SK-N-SH (cell line): ENCODE measurements at regions not wholly inside any gene's neighbourhood (a gene's known extent, or its start where the extent isn't known, plus 50 kb on each side); places are given as distances from the start of the nearest gene placed in this dataset.

Experiments
- CTCF ChIA-PET: fragments of 300-600, 350-600 bp; formaldehyde crosslinking; extraction: SDS; loops from one replicate; lab custom pipeline; 2021; lab: Yijun Ruan, JAX
- POLR2A ChIA-PET: fragments of 350-600 bp; sonication (Branson Sonifier 250); formaldehyde crosslinking; extraction: SDS; loops from one replicate; lab custom pipeline; 2020; ENCODE audit warnings: antibody characterized with exemption, inconsistent platforms; lab: Yijun Ruan, JAX
- DNase-seq: peaks from one replicate; pipeline ENCODE4 v3.0.0; 2012
- H2AFZ ChIP-seq: fragments of 200-600 bp; sonication (generic); 2 replicates; pipeline ENCODE4 v1.8.1; 2016; ENCODE audit warnings: antibody characterized with exemption, mild to moderate bottlenecking, low read depth
- H3F3A ChIP-seq: fragments of 200-600 bp; sonication (generic); replicated peaks from 2 replicates; pipeline ENCODE3; 2016; ENCODE audit warnings: antibody characterized with exemption, mild to moderate bottlenecking; ENCODE audit not compliant: insufficient read depth
- H3K27ac ChIP-seq, 2 experiments: fragments of 200-500 bp in 1 of 2; fragments of 200-600 bp in 1 of 2; sonication (Bioruptor generic) in 1 of 2; sonication (generic), shearing (Covaris generic) in 1 of 2; 2 replicates each; pipeline versions ENCODE4 v1.5.1 to v1.6.1; 2014 to 2016; ENCODE audit warnings: low read depth in 2 of 2, inconsistent platforms in 1 of 2, low read length in 1 of 2, mild to moderate bottlenecking in 1 of 2, mixed read lengths in 1 of 2
- H3K27me3 ChIP-seq: fragments of 200-600 bp; sonication (generic), shearing (Covaris generic); 2 replicates; pipeline ENCODE4 v1.6.1; 2016; ENCODE audit warnings: mixed run types; ENCODE audit not compliant: insufficient read depth
- H3K36me3 ChIP-seq, 2 experiments: fragments of 200-500 bp in 1 of 2; fragments of 200-600 bp in 1 of 2; sonication (Bioruptor generic) in 1 of 2; sonication (generic) in 1 of 2; replicated peaks in 1 of 2; 2 replicates each; pipeline versions ENCODE3 to v1.5.1; 2014 to 2016; ENCODE audit warnings: low read length in 1 of 2, mild to moderate bottlenecking in 1 of 2; ENCODE audit not compliant: insufficient read depth in 2 of 2, control insufficient read depth in 1 of 2
- H3K4me1 ChIP-seq, 2 experiments: fragments of 200-500 bp in 1 of 2; fragments of 200-600 bp in 1 of 2; sonication (Bioruptor generic) in 1 of 2; sonication (generic), shearing (Covaris generic) in 1 of 2; 2 replicates each; pipeline versions ENCODE4 v1.5.1 to v1.6.1; 2014 to 2016; ENCODE audit warnings: low read depth in 1 of 2, low read length in 1 of 2, mixed run types in 1 of 2; ENCODE audit not compliant: insufficient read depth in 2 of 2, control insufficient read depth in 1 of 2
- H3K4me2 ChIP-seq: fragments of 200-600 bp; sonication (generic), shearing (Covaris generic); 2 replicates; pipeline ENCODE4 v1.6.1; 2017; ENCODE audit warnings: mixed run types
- H3K4me3 ChIP-seq, 2 experiments: fragments of 200-500 bp in 1 of 2; fragments of 200-600 bp in 1 of 2; sonication (Bioruptor generic) in 1 of 2; sonication (generic), shearing (Covaris generic) in 1 of 2; 2 replicates each; pipeline versions ENCODE4 v1.5.1 to v1.8.1; 2014 to 2016; ENCODE audit warnings: low read depth in 2 of 2, inconsistent platforms in 1 of 2, low read length in 1 of 2, mild to moderate bottlenecking in 1 of 2, mixed read lengths in 1 of 2, moderate library complexity in 1 of 2
- H3K79me2 ChIP-seq: fragments of 200-600 bp; sonication (generic); 2 replicates; pipeline ENCODE4 v1.8.1; 2017; ENCODE audit warnings: mild to moderate bottlenecking; ENCODE audit not compliant: insufficient read depth
- H3K9ac ChIP-seq: fragments of 200-600 bp; sonication (generic); 2 replicates; pipeline ENCODE4 v1.6.1; 2017; ENCODE audit warnings: mixed run types
- H3K9me2 ChIP-seq: fragments of 200-600 bp; sonication (generic); 2 replicates; pipeline ENCODE4 v1.6.1; 2017; ENCODE audit warnings: mixed run types
- H3K9me3 ChIP-seq: fragments of 200-600 bp; sonication (generic); 2 replicates; pipeline ENCODE4 v1.6.1; 2017; ENCODE audit warnings: mixed run types, mild to moderate bottlenecking, moderate library complexity
- H4K20me1 ChIP-seq: fragments of 200-600 bp; sonication (generic); 2 replicates; pipeline ENCODE4 v1.6.1; 2017; ENCODE audit warnings: mild to moderate bottlenecking, mixed run types; ENCODE audit not compliant: insufficient read depth
- CHD2 ChIP-seq: fragments of 150-350 bp; IDR thresholded peaks from 2 replicates; pipeline ENCODE4 v1.6.1; 2018; ENCODE audit warnings: low read length; ENCODE audit not compliant: partially characterized antibody
- CTCF ChIP-seq: fragments of 200-600 bp; sonication (generic); IDR thresholded peaks from 2 replicates; pipeline ENCODE4 v1.6.1; 2017; ENCODE audit warnings: antibody characterized with exemption, mild to moderate bottlenecking, moderate library complexity
- ELF1 ChIP-seq: IDR thresholded peaks from 2 replicates; pipeline ENCODE4 v1.4.0; 2012
- EZH2phosphoT487 ChIP-seq: fragments of 200-600 bp; sonication (generic); IDR thresholded peaks from 2 replicates; pipeline ENCODE4 v1.6.1; 2017; ENCODE audit warnings: low read depth, mixed run types, mild to moderate bottlenecking, antibody characterized with exemption, moderate library complexity, borderline replicate concordance
- FOSL2 ChIP-seq: IDR thresholded peaks from 2 replicates; pipeline ENCODE4 v1.4.0; 2012; ENCODE audit warnings: low read depth, mild to moderate bottlenecking, moderate library complexity, borderline replicate concordance
- FOXJ3 ChIP-seq: sonication (generic); formaldehyde crosslinking; IDR thresholded peaks from 2 replicates; pipeline ENCODE4 v1.5.1; 2020; ENCODE audit warnings: mild to moderate bottlenecking, missing genetic modification reagents
- FOXM1 ChIP-seq: IDR thresholded peaks from 2 replicates; pipeline ENCODE4 v1.4.0; 2012; ENCODE audit warnings: low read depth, mild to moderate bottlenecking
- GABPA ChIP-seq: IDR thresholded peaks from 2 replicates; pipeline ENCODE4 v1.4.0; 2012; ENCODE audit warnings: low read depth, mild to moderate bottlenecking
- JUND ChIP-seq: IDR thresholded peaks from 2 replicates; pipeline ENCODE4 v1.4.0; 2012
- MAX ChIP-seq: IDR thresholded peaks from 2 replicates; pipeline ENCODE4 v1.4.0; 2012; ENCODE audit warnings: low read depth
- MXI1 ChIP-seq: IDR thresholded peaks from 2 replicates; pipeline ENCODE4 v1.6.1; 2012; ENCODE audit warnings: mild to moderate bottlenecking, low read depth, low read length, improper control_type of control experiment
- NFIC ChIP-seq: IDR thresholded peaks from 2 replicates; pipeline ENCODE4 v1.4.0; 2012; ENCODE audit warnings: borderline replicate concordance
- POLR2AphosphoS5 ChIP-seq: IDR thresholded peaks from 2 replicates; pipeline ENCODE4 v1.6.1; 2012; ENCODE audit warnings: low read depth, low read length
- RAD21 ChIP-seq: IDR thresholded peaks from 2 replicates; pipeline ENCODE4 v1.6.1; 2012; ENCODE audit warnings: mild to moderate bottlenecking, low read length
- REST ChIP-seq: IDR thresholded peaks from 2 replicates; pipeline ENCODE4 v1.6.1; 2012; ENCODE audit warnings: mild to moderate bottlenecking, low read depth, low read length, moderate library complexity
- RFX5 ChIP-seq: IDR thresholded peaks from 2 replicates; pipeline ENCODE4 v1.6.1; 2012; ENCODE audit warnings: mild to moderate bottlenecking, improper control_type of control experiment, low read length
- RXRA ChIP-seq: IDR thresholded peaks from 2 replicates; pipeline ENCODE4 v1.4.0; 2012; ENCODE audit warnings: low read depth, mild to moderate bottlenecking, borderline replicate concordance
- SIN3A ChIP-seq: IDR thresholded peaks from 2 replicates; pipeline ENCODE4 v1.6.1; 2012; ENCODE audit warnings: low read depth, mild to moderate bottlenecking, low read length, moderate library complexity, borderline replicate concordance
- SMC3 ChIP-seq: IDR thresholded peaks from 2 replicates; pipeline ENCODE4 v1.6.1; 2012; ENCODE audit warnings: low read depth, low read length, improper control_type of control experiment
- TAF1 ChIP-seq: IDR thresholded peaks from 2 replicates; pipeline ENCODE4 v1.6.1; 2012; ENCODE audit warnings: low read depth, mild to moderate bottlenecking, low read length, moderate library complexity, borderline replicate concordance
- TEAD4 ChIP-seq: IDR thresholded peaks from 2 replicates; pipeline ENCODE4 v1.4.0; 2012; ENCODE audit warnings: mild to moderate bottlenecking, borderline replicate concordance; ENCODE audit not compliant: insufficient read depth
- YY1 ChIP-seq: IDR thresholded peaks from 2 replicates; pipeline ENCODE4 v1.4.0; 2012; ENCODE audit warnings: low read depth, mild to moderate bottlenecking
- ZBTB33 ChIP-seq: IDR thresholded peaks from 2 replicates; pipeline ENCODE4 v1.4.0; 2012; ENCODE audit warnings: low read depth, borderline replicate concordance
- TF ChIP-seq, protein P1 (sequence below): IDR thresholded peaks from 2 replicates; pipeline ENCODE4 v1.4.0; 2012; ENCODE audit warnings: low read depth, borderline replicate concordance
- TF ChIP-seq, protein P2 (sequence below): fragments of 150-350 bp; IDR thresholded peaks from 2 replicates; pipeline ENCODE4 v1.6.1; 2016; ENCODE audit warnings: mild to moderate bottlenecking, low read depth, low read length

GRCh38 chr13:91245288-91245687, 102.2 kb upstream of the MIR17HG start (continued):
- no peak for TF ChIP-seq REST
- TF ChIP-seq JUND: no peak

GRCh38 chr13:91247768-91248167, 99.7 kb upstream of the MIR17HG start:
- no peaks in the 10 kb centered on the region for H4K20me1 ChIP-seq
- H3K9ac ChIP-seq: no peak overlapping the region
- H3K27me3 ChIP-seq: no peaks in the 10 kb centered on the region; the same call in 1 of the 2 replicates
- no peaks in the 10 kb centered on the region for H3F3A ChIP-seq
- H3K36me3 ChIP-seq: no peaks in the 10 kb centered on the region
- H2AFZ ChIP-seq: no peak overlapping the region
- no peak overlapping the region for H3K4me2 ChIP-seq
- DNase-seq: peak; percentile 19
- H3K27ac ChIP-seq: no peak overlapping the region
- no peaks in the 10 kb centered on the region for H3K9me2 ChIP-seq
- no peaks in the 10 kb centered on the region for H3K4me1 ChIP-seq
- H3K79me2 ChIP-seq: no peaks in the 10 kb centered on the region
- POLR2A ChIA-PET: no interaction called here
- CTCF ChIA-PET: interaction anchor here (0.6 to 5.4 kb wide), 19 partner anchors 10 to 230 kb away, joined by 3 to 19 read pairs (median 3); partner anchors contain the start of gene MIR17HG
- no peaks in the 10 kb centered on the region for H3K9me3 ChIP-seq
- no peak overlapping the region for H3K4me3 ChIP-seq
- TF ChIP-seq FOXM1: no peak
- TF ChIP-seq CHD2: no peak
- TF ChIP-seq EZH2phosphoT487: no peak
- no peak for TF ChIP-seq RFX5
- TF ChIP-seq NFIC: no peak
- no peak for TF ChIP-seq TAF1
- peak; percentile 75 for TF ChIP-seq RAD21
- TF ChIP-seq POLR2AphosphoS5: no peak
- TF ChIP-seq GABPA: no peak
- no peak for TF ChIP-seq FOSL2
- TF ChIP-seq MXI1: no peak
- TF ChIP-seq RXRA: no peak
- TF ChIP-seq ZBTB33: no peak
- no peak for TF ChIP-seq ELF1
- TF ChIP-seq SMC3: peak; percentile 19; the same call in 1 of the 2 replicates
- TF ChIP-seq TEAD4: no peak
- TF ChIP-seq CTCF: peak; percentile 57
- TF ChIP-seq, protein P1, sequence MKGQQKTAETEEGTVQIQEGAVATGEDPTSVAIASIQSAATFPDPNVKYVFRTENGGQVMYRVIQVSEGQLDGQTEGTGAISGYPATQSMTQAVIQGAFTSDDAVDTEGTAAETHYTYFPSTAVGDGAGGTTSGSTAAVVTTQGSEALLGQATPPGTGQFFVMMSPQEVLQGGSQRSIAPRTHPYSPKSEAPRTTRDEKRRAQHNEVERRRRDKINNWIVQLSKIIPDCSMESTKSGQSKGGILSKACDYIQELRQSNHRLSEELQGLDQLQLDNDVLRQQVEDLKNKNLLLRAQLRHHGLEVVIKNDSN: no peak
- no peak for TF ChIP-seq FOXJ3 (CRISPR knock-in tag)
- no peak for TF ChIP-seq SIN3A
- TF ChIP-seq YY1: no peak
- TF ChIP-seq, protein P2, sequence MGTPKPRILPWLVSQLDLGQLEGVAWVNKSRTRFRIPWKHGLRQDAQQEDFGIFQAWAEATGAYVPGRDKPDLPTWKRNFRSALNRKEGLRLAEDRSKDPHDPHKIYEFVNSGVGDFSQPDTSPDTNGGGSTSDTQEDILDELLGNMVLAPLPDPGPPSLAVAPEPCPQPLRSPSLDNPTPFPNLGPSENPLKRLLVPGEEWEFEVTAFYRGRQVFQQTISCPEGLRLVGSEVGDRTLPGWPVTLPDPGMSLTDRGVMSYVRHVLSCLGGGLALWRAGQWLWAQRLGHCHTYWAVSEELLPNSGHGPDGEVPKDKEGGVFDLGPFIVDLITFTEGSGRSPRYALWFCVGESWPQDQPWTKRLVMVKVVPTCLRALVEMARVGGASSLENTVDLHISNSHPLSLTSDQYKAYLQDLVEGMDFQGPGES: no peak
- TF ChIP-seq MAX: no peak
